GM18498 (cell line): ENCODE measurements at regions not wholly inside any gene's neighbourhood (a gene's known extent, or its start where the extent isn't known, plus 50 kb on each side); places are given as distances from the start of the nearest gene placed in this dataset.
"Not testable (repeated sequence)": the region's sequence is repeated elsewhere in the genome, so short reads cannot be mapped to it uniquely, and the experiment has no call there.

Experiments used
- ATAC-seq: cut with Tn5 transposase; IDR thresholded peaks from one replicate; pipeline ENCODE4 v1.9.1; 2021; ENCODE audit warnings: mild to moderate bottlenecking, moderate library complexity; ENCODE audit not compliant: unreplicated experiment

- ATAC-seq: no peak
Observed at GRCh38 chr16:60703096-60703495, 1333.1 kb downstream of the CDH8 start.

DNA sequence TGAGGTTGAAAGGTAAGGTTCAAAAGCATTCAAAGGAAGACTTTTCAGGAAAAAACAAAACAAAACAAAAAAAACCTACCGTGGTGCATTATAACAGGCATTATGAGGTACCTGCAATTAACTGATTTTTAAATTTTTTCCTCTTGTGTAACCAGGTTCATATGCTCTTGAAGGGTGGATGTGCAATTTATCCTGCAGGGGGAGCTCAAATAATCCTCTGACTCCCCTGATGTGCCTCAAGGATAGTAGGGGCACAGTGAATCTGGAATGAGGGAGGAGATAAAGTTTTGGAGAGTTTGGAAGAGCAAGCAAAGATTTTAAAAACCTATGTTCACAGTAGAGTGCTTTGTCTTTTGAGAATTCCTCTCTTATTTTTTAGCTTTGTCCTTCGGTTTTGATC lies 1349.4 kb downstream of the CDH8 start:
- no peak for ATAC-seq

DNA sequence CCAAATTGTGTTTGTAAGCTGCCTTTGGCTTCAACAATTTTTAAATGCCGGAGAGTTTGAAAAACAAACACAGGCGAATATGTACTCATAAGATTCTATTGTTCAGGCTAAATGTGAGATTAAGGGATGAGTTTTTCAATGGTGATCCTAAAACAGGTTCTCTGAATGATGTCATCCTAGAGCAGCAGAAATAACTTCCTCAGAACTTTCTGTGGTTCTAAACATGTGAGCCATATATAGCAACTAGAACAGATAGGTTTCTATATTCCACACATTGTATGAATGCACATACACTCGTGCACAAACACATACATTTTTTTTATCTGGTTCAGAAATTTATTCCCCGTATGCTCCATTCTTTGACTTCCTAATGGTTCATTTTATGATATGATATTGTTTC lies 1352.2 kb downstream of the CDH8 start:
- no peak for ATAC-seq

DNA sequence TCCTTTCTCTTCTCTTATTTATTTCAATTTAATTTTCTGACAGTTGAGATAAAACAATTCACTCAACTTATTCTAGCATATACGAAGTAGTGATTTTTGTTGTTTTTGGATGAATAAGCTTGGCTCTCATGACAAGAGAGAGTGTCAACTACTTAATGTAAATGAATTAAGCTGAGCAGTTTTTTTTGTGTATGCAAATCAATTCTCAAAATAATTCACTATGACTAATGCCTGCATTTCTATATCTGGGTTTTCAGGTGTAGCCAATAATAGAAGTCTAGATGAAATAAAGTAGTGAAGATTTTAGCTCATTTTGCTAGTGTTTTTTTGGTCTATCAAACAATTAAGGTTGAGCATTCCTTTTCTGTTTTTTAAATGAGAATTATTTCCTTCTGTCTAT lies 1354.0 kb downstream of the CDH8 start:
- no peak for ATAC-seq

- no peak for ATAC-seq
Observed at GRCh38 chr16:60681043-60681442, 1355.2 kb downstream of the CDH8 start.

DNA sequence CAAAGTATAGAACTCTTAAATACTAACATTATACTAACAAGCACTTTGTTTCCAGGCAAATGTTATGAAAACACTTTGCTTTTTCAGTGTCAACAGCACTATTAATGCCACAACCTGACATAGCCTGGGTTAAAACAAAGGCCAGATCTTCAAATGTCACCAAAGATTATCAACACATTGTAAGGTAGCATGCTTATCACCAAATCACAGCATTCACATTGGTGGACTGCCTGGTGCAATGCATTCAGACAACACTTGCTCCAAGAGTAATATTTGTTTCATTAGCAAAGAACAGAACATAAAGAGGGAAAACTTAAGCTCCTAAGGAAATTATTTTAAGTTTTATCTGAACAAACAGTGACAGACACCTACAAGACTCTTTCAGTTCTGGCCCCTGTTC lies 1361.2 kb downstream of the CDH8 start:
- ATAC-seq: no peak

- no peak for ATAC-seq
Observed at GRCh38 chr16:60674241-60674640, 1362.0 kb downstream of the CDH8 start.

DNA sequence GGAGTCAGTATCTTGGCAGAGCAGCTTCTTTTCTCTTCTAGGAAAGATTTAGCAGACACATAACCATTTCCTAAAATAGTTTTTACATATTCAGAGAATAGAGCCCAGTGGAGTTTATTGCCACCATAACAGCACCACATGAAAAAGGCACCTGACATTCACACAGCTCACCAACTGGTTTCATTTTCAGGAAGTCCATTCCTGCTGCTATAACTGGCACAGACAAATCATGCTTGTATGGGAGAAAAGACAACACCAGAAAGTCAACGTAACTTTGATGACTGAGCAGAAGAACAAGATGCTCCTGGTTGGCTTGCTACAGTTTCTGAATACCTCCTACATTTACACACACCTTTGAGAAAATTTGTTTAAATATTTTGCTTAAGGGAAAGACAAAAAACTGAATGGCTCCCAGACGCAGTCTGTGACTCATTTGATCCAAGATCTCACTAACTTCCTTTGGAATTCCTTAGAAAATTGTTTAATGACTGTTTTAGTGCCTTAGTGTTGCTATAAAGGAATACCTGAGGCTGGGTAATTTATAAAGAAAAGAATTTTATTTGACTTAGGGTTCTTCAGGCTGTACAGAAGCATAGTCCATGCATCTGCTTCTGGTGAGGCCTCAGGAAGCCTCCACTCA lies 1380.6 kb downstream of the CDH8 start:
- ATAC-seq: no peak

DNA sequence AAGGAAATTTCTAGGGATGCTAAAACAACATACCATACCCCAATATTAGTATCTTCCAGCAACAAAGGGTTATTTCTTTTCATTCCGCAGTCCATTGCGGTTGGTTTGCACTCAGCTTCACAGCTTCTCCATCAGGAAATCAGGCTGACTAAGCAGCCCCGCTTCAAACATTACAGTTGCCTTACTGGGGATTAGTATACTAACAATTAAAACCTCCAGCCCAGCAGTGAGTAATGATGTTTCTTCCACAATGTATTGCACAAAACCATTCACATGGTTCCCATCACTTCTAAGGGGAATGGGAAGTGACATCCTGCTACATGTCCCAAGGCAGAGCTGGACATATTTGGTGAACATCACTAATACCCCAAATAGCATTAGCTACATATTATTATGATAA lies 1384.9 kb downstream of the CDH8 start:
- ATAC-seq: no peak

- no peak for ATAC-seq
Observed at GRCh38 chr16:60648290-60648689, 1387.9 kb downstream of the CDH8 start.

DNA sequence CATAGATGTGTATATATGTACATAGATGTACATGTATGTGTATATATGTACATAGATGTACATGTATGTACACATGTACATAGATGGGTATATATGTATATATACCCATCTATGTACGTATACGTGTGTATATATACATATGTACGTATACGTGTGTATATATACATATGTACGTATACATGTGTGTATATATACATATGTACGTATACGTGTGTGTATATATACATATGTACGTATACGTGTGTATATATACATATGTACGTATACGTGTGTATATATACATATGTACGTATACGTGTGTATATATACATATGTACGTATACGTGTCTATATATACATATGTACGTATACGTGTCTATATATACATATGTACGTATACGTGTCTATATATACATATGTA lies 1388.8 kb downstream of the CDH8 start:
- ATAC-seq: not testable (repeated sequence)

DNA sequence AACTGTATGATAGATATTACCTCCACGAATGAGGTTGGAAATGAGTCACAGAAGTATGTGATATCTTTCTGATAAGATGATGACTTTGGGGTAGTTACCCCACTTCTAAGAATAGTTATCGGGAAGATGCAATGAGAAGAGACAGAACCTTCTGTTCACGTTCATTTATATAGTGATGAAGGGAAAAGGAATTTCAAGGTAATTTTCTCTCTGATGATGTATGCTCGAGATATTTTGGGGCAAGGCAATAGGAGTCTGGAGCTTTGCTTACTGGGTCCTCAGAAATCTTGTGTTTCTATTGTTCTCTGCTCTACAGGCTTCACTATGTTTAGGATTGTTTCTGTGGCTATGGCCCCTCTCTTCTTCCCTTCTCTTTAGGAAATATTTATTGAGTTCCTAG lies 1389.6 kb downstream of the CDH8 start:
- ATAC-seq: no peak

- ATAC-seq: no peak
Observed at GRCh38 chr16:60645541-60645940, 1390.7 kb downstream of the CDH8 start.

GRCh38 chr16:60642956-60643355 lies 1393.3 kb downstream of the CDH8 start:
- ATAC-seq: no peak

- ATAC-seq: no peak
Observed at GRCh38 chr16:60641067-60641665, 1395.1 kb downstream of the CDH8 start.

GRCh38 chr16:60640038-60640437 lies 1396.2 kb downstream of the CDH8 start:
- no peak for ATAC-seq

GRCh38 chr16:60636636-60637035 lies 1399.6 kb downstream of the CDH8 start:
- ATAC-seq: not testable (repeated sequence)

DNA sequence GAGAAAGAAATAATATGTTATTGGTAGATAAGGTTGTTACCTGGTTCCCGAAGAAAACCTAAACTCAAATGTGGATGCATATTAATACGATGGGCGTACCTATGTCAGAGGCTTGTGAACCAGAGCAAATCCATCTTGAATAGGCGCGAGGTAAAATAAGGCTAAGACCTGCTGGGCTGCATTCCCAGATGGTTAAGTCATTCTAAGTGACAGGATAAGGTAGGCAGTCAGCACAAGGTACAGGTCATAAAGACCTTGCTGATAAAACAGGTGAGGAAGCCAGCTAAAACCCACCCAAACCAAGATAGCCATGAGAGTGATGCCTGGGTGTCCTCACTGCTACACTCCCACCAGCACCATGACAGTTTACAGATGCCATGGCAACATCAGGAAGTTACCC lies 1400.1 kb downstream of the CDH8 start:
- ATAC-seq: no peak

DNA sequence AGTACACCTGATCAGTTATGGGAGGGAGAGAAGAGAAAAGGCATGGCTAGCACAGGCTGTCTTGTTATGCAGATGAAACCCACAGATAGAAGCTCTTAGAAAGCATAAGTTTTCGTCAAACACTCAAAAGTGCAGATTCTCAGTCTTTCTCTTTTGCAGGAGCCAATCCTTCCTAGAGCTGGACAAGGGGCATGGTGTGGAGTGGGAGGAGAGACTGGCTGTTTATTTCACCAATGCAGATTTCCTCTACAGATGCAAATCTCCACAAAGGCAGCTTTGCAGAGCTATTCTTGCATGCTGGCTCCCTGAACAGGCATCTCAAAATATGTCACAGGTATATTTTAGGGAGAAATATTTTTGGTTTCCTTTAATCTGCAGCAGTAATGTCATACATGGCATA lies 1400.7 kb downstream of the CDH8 start:
- ATAC-seq: no peak

GRCh38 chr16:60611844-60612243 lies 1424.4 kb downstream of the CDH8 start:
- ATAC-seq: no peak

DNA sequence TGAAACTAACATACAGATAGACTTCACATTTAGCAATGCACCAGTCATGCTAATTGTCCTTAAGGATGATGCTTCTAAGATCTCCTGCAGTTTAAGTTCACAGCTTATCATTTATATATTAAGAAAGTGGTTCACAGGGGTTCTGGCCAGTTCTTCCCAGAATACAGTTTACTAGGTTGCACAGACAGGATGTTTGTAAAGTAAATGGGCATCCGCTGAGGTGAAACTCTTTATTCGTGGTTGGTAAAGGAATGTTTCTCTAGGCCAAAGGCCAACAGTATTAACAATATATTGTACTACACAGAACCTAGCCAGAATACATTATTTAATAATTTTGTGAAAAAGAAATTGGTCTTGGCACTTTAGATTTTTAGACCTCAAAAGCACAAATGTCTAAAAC lies 1427.3 kb downstream of the CDH8 start:
- no peak for ATAC-seq

- not testable (repeated sequence) for ATAC-seq
Observed at GRCh38 chr16:60605652-60606051, 1430.6 kb downstream of the CDH8 start.

DNA sequence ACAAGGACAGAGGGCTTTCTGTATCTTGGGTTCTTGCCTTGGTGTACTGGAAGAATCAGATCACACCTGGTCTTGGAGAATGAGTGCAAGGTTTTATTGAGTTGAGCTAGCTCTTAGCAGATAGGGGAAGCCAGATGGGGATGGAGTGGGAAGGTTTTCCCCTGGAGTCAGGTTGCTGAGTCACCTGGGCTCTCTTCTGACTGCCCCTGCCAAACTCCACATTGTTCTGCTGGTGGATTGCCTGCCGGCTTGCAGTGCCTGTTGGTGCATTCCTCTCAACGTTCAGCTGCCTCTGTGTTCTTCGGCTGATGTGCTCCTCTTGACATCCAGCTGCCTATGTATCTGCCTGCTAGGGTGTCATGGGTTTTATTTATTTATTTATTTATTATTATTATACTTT lies 1431.1 kb downstream of the CDH8 start:
- ATAC-seq: no peak
